ENCODE measurements at regions not wholly inside any gene's neighbourhood (a gene's known extent, or its start where the extent isn't known, plus 50 kb on each side); places are given as distances from the start of the nearest gene placed in this dataset.

GRCh38 chr16:49216593-49216992 is 65.0 kb downstream of the CBLN1 start:
- intact Hi-C loops (cut with DNase I) = no loop called here
- no peak for DNase-seq (ENCODE audit: low spot score)

GRCh38 chr16:49213594-49213993 is 68.0 kb downstream of the CBLN1 start:
- intact Hi-C loops (cut with DNase I) = no loop called here

DNA sequence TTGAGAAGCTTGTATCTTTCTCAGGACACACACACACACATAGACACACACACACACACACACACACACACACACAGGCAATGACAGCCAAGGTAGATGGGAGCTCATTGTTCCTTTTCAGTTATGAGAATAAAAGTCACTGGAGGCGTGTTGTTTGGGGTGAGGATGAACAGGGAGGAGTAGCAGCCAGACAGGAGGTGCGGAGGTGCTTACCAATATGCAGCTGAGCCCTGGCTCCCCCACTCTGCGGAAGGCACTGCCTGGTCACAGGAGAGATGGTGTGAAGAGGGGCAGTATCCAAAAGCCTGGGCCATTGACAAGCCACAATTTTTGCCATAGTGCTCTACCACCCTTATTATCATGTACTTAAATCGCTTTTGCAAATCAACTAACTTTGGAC is 77.4 kb downstream of the CBLN1 start:
- DNase-seq (ENCODE audit: low spot score) = no peak
- intact Hi-C loops (cut with DNase I) = no loop called here

More at GRCh38 chr16:49213594-49213993, 68.0 kb downstream of the CBLN1 start:
- no peak for DNase-seq (ENCODE audit: low spot score)

GRCh38 chr16:49203361-49203760 is 78.3 kb downstream of the CBLN1 start:
- intact Hi-C loops (cut with DNase I) = no loop called here
- DNase-seq (ENCODE audit: low spot score) = no peak

- no peak for DNase-seq (ENCODE audit: low spot score)
- intact Hi-C loops (cut with DNase I) = no loop called here
These were observed 80.5 kb downstream of the CBLN1 start for GRCh38 chr16:49201118-49201517.

GRCh38 chr16:49200223-49200820 is 81.3 kb downstream of the CBLN1 start:
- intact Hi-C loops (cut with DNase I) = no loop called here
- DNase-seq (ENCODE audit: low spot score) = no peak

DNA sequence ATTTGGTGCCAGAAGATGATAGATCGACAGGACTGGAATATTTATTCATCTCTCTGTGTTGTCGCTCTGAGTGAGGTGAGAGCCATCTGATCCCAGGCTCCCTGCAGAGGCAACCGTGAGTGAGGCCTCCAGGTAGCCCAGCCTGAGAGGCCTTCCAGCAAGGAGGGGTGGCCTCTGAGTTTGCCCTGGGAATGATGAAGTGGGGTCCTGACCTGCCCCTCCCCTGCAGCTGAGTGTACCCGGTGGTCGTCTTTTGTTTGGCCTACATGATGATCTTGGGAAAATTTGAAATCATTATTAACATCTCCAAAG is 86.4 kb downstream of the CBLN1 start:
- no peak for DNase-seq (ENCODE audit: low spot score)
- intact Hi-C loops (cut with DNase I) = no loop called here

DNA sequence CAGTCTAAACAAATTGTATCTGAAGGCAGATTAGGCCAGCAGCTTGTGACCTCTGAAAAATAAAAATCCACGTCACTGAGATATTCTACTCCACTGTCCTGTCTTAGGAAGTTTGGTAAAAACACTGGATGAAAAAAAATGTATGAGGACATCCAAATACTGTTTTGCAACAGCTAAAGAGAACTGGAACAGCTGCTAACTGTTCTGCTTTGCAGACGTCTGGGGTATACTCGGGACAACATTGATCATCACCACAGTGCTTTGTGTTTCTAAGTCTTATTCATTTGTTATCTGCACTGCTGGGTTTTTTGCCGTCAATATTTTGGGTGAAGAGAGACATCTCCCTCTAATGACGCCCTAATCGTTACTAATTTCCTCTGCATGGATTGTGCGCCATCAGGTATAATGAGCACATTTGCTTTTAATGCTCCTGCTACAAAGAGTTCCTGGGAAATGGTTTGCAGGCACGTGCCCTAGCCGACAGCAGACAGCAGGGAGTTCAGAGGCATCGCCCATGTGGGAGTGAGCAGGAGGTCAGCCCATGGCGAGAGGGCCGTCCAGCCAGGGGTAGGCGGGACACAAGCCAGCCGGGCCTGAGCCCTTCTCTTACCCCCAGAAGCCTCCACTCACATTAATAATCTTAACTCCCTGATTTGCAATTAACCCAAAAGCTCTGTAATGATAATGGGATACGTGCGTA is 87.0 kb downstream of the CBLN1 start:
- intact Hi-C loops (cut with DNase I) = no loop called here
- DNase-seq (ENCODE audit: low spot score) = no peak

DNA sequence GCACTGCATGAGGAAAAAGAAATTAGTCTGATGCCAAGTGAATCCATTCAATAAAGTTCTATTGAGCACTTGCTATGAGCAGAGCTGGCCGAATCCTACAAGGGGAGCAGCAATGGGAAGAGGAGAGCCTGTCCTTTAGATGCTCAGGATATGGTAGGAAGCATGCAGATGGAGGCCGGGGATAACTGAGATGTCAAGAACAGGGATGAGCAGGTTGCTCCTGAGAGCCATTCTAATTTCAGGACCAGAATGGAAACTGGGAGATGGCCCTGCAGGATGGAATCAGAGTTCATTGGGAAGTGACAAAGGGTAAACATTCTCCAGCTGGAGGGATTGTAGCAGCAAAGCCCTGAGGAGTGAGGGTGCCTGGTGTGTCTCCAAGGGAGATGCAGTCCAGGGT is 88.0 kb downstream of the CBLN1 start:
- intact Hi-C loops (cut with DNase I) = no loop called here
- DNase-seq (ENCODE audit: low spot score) = no peak

DNA sequence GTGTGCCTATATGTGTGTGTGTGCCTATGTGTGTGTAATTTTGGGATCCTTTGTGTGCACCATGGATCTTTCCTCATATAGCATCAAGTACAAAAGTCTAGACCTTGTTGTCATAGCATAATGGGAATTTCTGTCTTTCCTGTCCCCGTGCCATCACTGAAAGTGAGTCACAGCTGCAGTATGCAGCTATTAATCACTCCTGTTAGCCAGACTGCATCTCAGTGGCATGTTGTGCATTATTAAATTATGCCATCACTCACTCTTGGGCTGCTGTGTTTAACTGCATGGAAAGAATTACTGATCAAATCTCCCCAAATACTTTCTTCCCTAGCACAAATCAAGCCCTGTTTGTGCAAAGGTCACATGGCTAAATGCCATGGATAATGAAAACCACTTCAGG is 92.4 kb downstream of the CBLN1 start:
- intact Hi-C loops (cut with DNase I) = no loop called here
- DNase-seq (ENCODE audit: low spot score) = no peak

GRCh38 chr16:49183911-49184310 is 97.7 kb downstream of the CBLN1 start:
- intact Hi-C loops (cut with DNase I) = no loop called here
- DNase-seq (ENCODE audit: low spot score) = no peak

GRCh38 chr16:49181791-49182518 is 99.7 kb downstream of the CBLN1 start:
- no peak for DNase-seq (ENCODE audit: low spot score)
- intact Hi-C loops (cut with DNase I) = no loop called here

DNA sequence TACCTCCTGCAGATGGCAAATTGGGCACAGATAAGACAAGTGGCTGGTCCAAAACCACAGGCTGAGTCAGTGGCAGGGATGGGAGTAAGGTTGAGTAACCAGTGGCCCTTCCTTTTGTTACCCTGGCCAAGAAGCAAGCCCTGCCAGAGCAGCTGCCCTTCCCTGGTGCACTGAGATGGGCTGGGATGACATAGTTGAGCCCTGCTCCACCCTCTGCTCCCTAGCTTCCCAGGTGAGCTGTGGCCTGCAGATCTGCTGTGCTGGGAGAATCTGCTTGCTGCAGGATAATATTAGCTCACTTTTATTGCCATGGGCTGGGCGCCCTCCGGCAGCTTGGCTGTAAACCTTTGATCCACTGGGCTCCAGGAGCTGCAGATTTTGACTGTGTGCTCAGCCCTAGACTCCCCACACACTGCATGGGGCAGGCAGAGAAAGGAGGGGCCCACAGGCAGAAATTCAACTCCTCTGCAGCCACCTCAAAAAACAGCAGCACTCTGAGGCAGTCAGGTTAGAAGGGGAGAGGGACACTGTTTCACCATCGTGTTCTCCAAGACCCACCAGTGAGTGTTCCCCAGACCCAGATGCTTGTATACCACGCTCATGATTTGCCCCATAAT is 101.8 kb downstream of the CBLN1 start:
- no peak for DNase-seq (ENCODE audit: low spot score)
- intact Hi-C loops (cut with DNase I) = no loop called here

- intact Hi-C loops (cut with DNase I) = no loop called here
- no peak for DNase-seq (ENCODE audit: low spot score)
These were observed 113.5 kb downstream of the CBLN1 start for GRCh38 chr16:49168126-49168525.

DNA sequence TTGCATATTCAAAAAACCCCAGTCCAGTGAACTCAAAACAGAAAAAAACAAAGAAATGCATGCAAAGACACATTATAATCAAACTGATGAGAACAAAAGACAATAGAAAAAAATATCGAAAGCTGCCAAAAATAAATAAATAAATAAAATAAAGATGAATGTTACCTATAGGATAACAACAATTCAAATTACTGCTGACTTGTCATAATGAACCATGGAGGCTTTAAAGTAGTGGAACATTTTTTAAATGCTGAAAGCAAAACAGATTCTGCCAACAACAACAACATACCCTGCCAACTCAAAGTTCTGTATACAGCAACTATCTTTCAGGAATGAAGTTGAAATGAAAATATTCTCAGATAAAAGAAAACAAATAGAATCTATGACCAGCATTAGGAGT is 116.6 kb downstream of the CBLN1 start:
- intact Hi-C loops (cut with DNase I) = no loop called here
- no peak for DNase-seq (ENCODE audit: low spot score)

- no peak for DNase-seq (ENCODE audit: low spot score)
- intact Hi-C loops (cut with DNase I) = no loop called here
These were observed 120.4 kb downstream of the CBLN1 start for GRCh38 chr16:49161191-49161590.

DNA sequence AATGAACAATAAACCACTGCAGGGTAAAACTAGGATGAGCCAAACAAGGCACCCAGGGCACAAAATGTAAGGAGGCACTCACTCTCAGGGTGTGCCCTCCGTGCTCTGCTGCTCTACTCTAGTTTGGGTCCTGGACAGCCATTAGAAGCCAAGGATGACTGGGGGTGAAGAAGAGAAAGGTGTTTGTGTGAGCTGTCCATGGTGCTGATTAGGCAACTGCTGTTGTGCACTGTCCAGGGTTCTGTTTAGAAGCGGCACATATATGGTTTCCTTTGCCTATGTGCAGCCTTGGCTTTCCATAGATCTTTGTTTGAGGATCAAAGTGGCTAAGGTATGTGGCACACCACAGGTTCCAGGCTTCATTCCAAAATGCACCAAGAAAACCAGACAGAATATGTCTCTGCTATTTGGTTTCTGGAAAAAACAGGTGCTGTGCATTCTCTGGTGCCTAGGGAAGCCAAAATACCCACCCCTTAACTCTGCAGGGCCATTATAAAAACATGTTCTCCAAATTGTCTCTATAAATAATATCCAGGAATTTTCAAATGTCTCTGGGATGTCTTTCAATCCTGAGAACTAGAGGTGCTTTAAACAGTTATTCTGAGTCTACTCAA is 123.5 kb downstream of the CBLN1 start:
- intact Hi-C loops (cut with DNase I) = no loop called here
- no peak for DNase-seq (ENCODE audit: low spot score)

- DNase-seq (ENCODE audit: low spot score) = no peak
- intact Hi-C loops (cut with DNase I) = no loop called here
These were observed 131.3 kb downstream of the CBLN1 start for GRCh38 chr16:49150341-49150740.

DNA sequence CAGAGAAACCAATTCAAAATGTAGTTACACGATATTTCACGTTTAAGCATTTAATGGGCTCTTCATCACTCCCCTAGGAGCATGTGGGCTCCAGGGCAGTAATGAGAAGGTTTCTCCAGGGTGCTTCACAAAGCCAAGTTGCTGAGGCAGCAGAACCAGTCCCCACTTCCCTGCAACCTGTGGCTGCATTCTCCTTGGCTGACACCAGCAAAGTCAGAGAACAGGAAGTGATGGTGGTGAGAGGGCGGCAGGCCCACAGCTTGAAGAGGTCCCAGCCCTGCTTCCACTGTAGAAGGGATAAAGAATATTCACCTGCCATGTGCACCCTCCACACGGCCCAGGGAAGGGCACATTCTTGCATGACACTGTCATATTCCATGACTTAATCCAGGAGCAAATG is 133.2 kb downstream of the CBLN1 start:
- no peak for DNase-seq (ENCODE audit: low spot score)

DNA sequence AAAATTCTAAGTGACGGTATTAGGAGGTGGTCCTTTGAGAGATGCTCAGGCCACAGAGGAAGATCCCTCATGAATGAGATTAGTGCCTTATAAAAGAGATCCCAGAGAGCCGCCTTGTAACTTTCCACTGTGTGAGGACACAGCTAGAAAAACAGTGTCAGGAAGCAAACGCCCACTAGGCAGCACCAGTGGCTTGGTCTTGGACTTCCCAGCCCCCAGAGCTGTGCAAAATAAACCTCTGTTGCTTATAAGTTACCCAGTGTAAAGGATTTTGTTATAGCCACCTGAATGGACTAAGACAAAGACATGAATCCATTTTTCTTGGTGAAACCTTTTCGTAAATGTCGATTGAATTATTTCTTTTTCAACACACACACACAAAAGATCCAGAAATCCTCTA is 141.0 kb downstream of the CBLN1 start:
- no peak for DNase-seq (ENCODE audit: low spot score)
- intact Hi-C loops (cut with DNase I) = no loop called here

More for the DNA sequence above, 133.2 kb downstream of the CBLN1 start:
- intact Hi-C loops (cut with DNase I) = no loop called here

Measured in posterior vena cava (tissue), 2 donors.